SK-N-SH treated with all-trans-retinoic acid at 6 μM for 48 hours (cell line): ENCODE measurements at regions not wholly inside any gene's neighbourhood (a gene's known extent, or its start where the extent isn't known, plus 50 kb on each side); places are given as distances from the start of the nearest gene placed in this dataset.

Experiments used
- ATAC-seq: fragments of 200-7000 bp; cut with Tn5 transposase; 3 replicates; pipeline ENCODE4 v1.9.1; 2020; ENCODE audit warnings: mild to moderate bottlenecking, moderate library complexity
- ARNTL ChIP-seq: fragments of 450-650 bp; formaldehyde crosslinking; IDR thresholded peaks from 2 replicates; pipeline ENCODE4 v1.5.0; 2020; ENCODE audit warnings: low read depth, mild to moderate bottlenecking, moderate library complexity, borderline replicate concordance
- BACH2 ChIP-seq: fragments of 250-450 bp; sonication (Bioruptor Pico); IDR thresholded peaks from 2 replicates; pipeline ENCODE4 v1.9.0; 2021; ENCODE audit warnings: mild to moderate bottlenecking, borderline replicate concordance
- CREB5 ChIP-seq: fragments of 250-450 bp; sonication (Bioruptor Pico); IDR thresholded peaks from 2 replicates; pipeline ENCODE4 v1.5.1; 2020; ENCODE audit warnings: low read depth, mild to moderate bottlenecking, moderate library complexity
- CSDC2 ChIP-seq: fragments of 250-450 bp; sonication (Bioruptor Pico); IDR thresholded peaks from 2 replicates; pipeline ENCODE4 v1.5.0; 2020; ENCODE audit warnings: mild to moderate bottlenecking, moderate library complexity
- CSRNP3 ChIP-seq: fragments of 250-450 bp; sonication (Bioruptor Pico); IDR thresholded peaks from 2 replicates; pipeline ENCODE4 v1.5.1; 2021; ENCODE audit warnings: mild to moderate bottlenecking, moderate library complexity
- ESRRG ChIP-seq: fragments of 250-450 bp; sonication (Bioruptor Pico); IDR thresholded peaks from 2 replicates; pipeline ENCODE4 v1.6.1; 2021; ENCODE audit warnings: mild to moderate bottlenecking
- GLIS3 ChIP-seq: fragments of 250-450 bp; sonication (Bioruptor Pico); IDR thresholded peaks from 2 replicates; pipeline ENCODE4 v1.5.0; 2020; ENCODE audit warnings: mild to moderate bottlenecking, moderate library complexity
- ISL1 ChIP-seq: fragments of 250-450 bp; sonication (Bioruptor Pico); IDR thresholded peaks from 2 replicates; pipeline ENCODE4 v2.1.2; 2022; ENCODE audit warnings: mild to moderate bottlenecking, moderate library complexity
- OSR1 ChIP-seq: fragments of 250-450 bp; sonication (Bioruptor Pico); IDR thresholded peaks from 2 replicates; pipeline ENCODE4 v1.8.0; 2022; ENCODE audit warnings: moderate library complexity, mild to moderate bottlenecking, inconsistent platforms
- PATZ1 ChIP-seq: fragments of 250-450 bp; sonication (Bioruptor Pico); IDR thresholded peaks from 2 replicates; pipeline ENCODE4 v1.8.0; 2020; ENCODE audit warnings: mild to moderate bottlenecking, moderate library complexity, borderline replicate concordance
- POU6F1 ChIP-seq: fragments of 250-450 bp; sonication (Bioruptor Pico); IDR thresholded peaks from 2 replicates; pipeline ENCODE4 v1.8.0; 2021; ENCODE audit warnings: low read depth, mild to moderate bottlenecking, moderate library complexity, borderline replicate concordance
- PPARA ChIP-seq: fragments of 250-450 bp; sonication (Bioruptor Pico); IDR thresholded peaks from 2 replicates; pipeline ENCODE4 v1.5.0; 2020; ENCODE audit warnings: mild to moderate bottlenecking, borderline replicate concordance
- RARB ChIP-seq: fragments of 250-450 bp; sonication (Bioruptor Pico); IDR thresholded peaks from 2 replicates; pipeline ENCODE4 v1.8.0; 2021; ENCODE audit warnings: mild to moderate bottlenecking, moderate library complexity
- SNAI2 ChIP-seq: fragments of 250-450 bp; sonication (Bioruptor Pico); IDR thresholded peaks from 2 replicates; pipeline ENCODE4 v1.5.0; 2020; ENCODE audit warnings: mild to moderate bottlenecking, moderate library complexity
- TCF4 ChIP-seq: fragments of 250-450 bp; sonication (Bioruptor Pico); IDR thresholded peaks from 2 replicates; pipeline ENCODE4 v1.8.0; 2021; ENCODE audit warnings: mild to moderate bottlenecking, moderate library complexity, borderline replicate concordance
- TOX ChIP-seq: fragments of 250-450 bp; sonication (Bioruptor Pico); IDR thresholded peaks from 2 replicates; pipeline ENCODE4 v1.8.0; 2021; ENCODE audit warnings: mild to moderate bottlenecking, moderate library complexity, borderline replicate concordance
- TSHZ2 ChIP-seq: fragments of 250-450 bp; sonication (Bioruptor Pico); IDR thresholded peaks from 2 replicates; pipeline ENCODE4 v1.5.0; 2020; ENCODE audit warnings: mild to moderate bottlenecking, moderate library complexity
- ZC3H10 ChIP-seq: fragments of 250-450 bp; sonication (Bioruptor Pico); IDR thresholded peaks from 2 replicates; pipeline ENCODE4 v1.5.1; 2021; ENCODE audit warnings: mild to moderate bottlenecking, moderate library complexity
- ZFP3 ChIP-seq: fragments of 250-450 bp; sonication (Bioruptor Pico); IDR thresholded peaks from 2 replicates; pipeline ENCODE4 v1.5.0; 2020; ENCODE audit warnings: mild to moderate bottlenecking, moderate library complexity
- ZFP30 ChIP-seq: fragments of 450-650 bp; formaldehyde crosslinking; IDR thresholded peaks from 2 replicates; pipeline ENCODE4 v1.5.0; 2022; ENCODE audit warnings: mild to moderate bottlenecking, moderate library complexity
- ZNF565 ChIP-seq: fragments of 450-650 bp; formaldehyde crosslinking; conservative IDR thresholded peaks from 2 replicates; pipeline ENCODE4 v1.5.0; 2020; ENCODE audit warnings: low read depth, mild to moderate bottlenecking, moderate library complexity
- ZNF70 ChIP-seq: fragments of 450-650 bp; formaldehyde crosslinking; IDR thresholded peaks from 2 replicates; pipeline ENCODE4 v1.5.0; 2020; ENCODE audit warnings: mild to moderate bottlenecking, moderate library complexity
- ZNF8 ChIP-seq: fragments of 450-650 bp; formaldehyde crosslinking; IDR thresholded peaks from 2 replicates; pipeline ENCODE4 v1.5.0; 2020; ENCODE audit warnings: mild to moderate bottlenecking, moderate library complexity

GRCh38 chr7:12152196-12152918 lies 58.7 kb upstream of the TMEM106B start:
- peak; percentile 52; the same call in 2 of the 3 replicates for ATAC-seq
- peak; percentile 78; the same call in 1 of the 2 replicates for TF ChIP-seq CSDC2 (CRISPR knock-in tag)
- TF ChIP-seq TCF4, result peak; percentile 99
- peak; percentile 87; the same call in 1 of the 2 replicates for TF ChIP-seq ESRRG
- no peak for TF ChIP-seq POU6F1 (CRISPR knock-in tag)
- peak; percentile 75 for TF ChIP-seq SNAI2 (CRISPR knock-in tag)
- no peak for TF ChIP-seq PPARA
- TF ChIP-seq ISL1 (CRISPR knock-in tag), result peak; percentile 89
- TF ChIP-seq ZFP30, result no peak
- TF ChIP-seq CREB5 (CRISPR knock-in tag), result 0 out of 2 replicates have a peak, but pooled peaks have one; percentile 30
- TF ChIP-seq ZFP3 (CRISPR knock-in tag), result peak; percentile 54; the same call in 1 of the 2 replicates
- peak; percentile 86; the same call in 1 of the 2 replicates for TF ChIP-seq GLIS3 (CRISPR knock-in tag)
- TF ChIP-seq TOX (CRISPR knock-in tag), result no peak
- TF ChIP-seq ZNF8, result peak; percentile 65; the same call in 1 of the 2 replicates
- no peak for TF ChIP-seq ZC3H10 (CRISPR knock-in tag)
- TF ChIP-seq PATZ1, result peak; percentile 60; the same call in 1 of the 2 replicates
- no peak for TF ChIP-seq OSR1 (CRISPR knock-in tag)
- TF ChIP-seq ZNF565 (CRISPR knock-in tag), result no peak; the same call in 1 of the 2 replicates
- TF ChIP-seq TSHZ2 (CRISPR knock-in tag), result peak; percentile 98
- 0 out of 2 replicates have a peak, but pooled peaks have one; percentile 17 for TF ChIP-seq ZNF70 (CRISPR knock-in tag)
- TF ChIP-seq BACH2, result 0 out of 2 replicates have a peak, but pooled peaks have one; percentile 23
- peak; percentile 87 for TF ChIP-seq CSRNP3 (CRISPR knock-in tag)
- TF ChIP-seq RARB, result no peak
- TF ChIP-seq ARNTL (CRISPR knock-in tag), result no peak
- TF ChIP-seq, all 23 proteins: peak for 14

GRCh38 chr7:12154119-12154518 lies 57.0 kb upstream of the TMEM106B start:
- TF ChIP-seq ARNTL (CRISPR knock-in tag), result no peak
- TF ChIP-seq, all 23 proteins: peak for 0
- ATAC-seq, result no peak
